K562 (cell line): ENCODE measurements at regions not wholly inside any gene's neighbourhood (a gene's known extent, or its start where the extent isn't known, plus 50 kb on each side); places are given as distances from the start of the nearest gene placed in this dataset.

ENCODE experiments used
- BHLHE40 ChIP-seq: IDR thresholded peaks from 2 replicates; pipeline ENCODE4 v1.6.1; 2011; ENCODE audit warnings: low read length, improper control_type of control experiment
- CC2D1A ChIP-seq: fragments of 450-650 bp; IDR thresholded peaks from 2 replicates; pipeline ENCODE4 v1.6.1; 2017; ENCODE audit warnings: mild to moderate bottlenecking
- JUN ChIP-seq, 2 experiments: sonication (generic) in 1 of 2; formaldehyde crosslinking in 1 of 2; IDR thresholded peaks; 2 replicates each; pipeline versions ENCODE4 v1.6.1 to v1.8.0; 2012 to 2022; ENCODE audit warnings: borderline replicate concordance in 2 of 2, mild to moderate bottlenecking in 2 of 2, improper control_type of control experiment in 1 of 2, low read depth in 1 of 2, low read length in 1 of 2, missing genetic modification reagents in 1 of 2
- KLF13 ChIP-seq: fragments of 450-650 bp; IDR thresholded peaks from 2 replicates; pipeline ENCODE4 v1.6.1; 2016; ENCODE audit warnings: missing genetic modification characterization, low read depth, mild to moderate bottlenecking, missing compliant biosample characterization, moderate library complexity, borderline replicate concordance
- MYBL2 ChIP-seq, 2 experiments: fragments of 450-650 bp in 1 of 2; sonication (generic) in 1 of 2; formaldehyde crosslinking in 1 of 2; IDR thresholded peaks; 2 replicates each; pipeline versions ENCODE4 v1.6.1 to v1.8.1; 2017 to 2022; ENCODE audit warnings: borderline replicate concordance in 1 of 2, inconsistent platforms in 1 of 2, low read depth in 1 of 2, mild to moderate bottlenecking in 1 of 2, missing genetic modification reagents in 1 of 2, moderate library complexity in 1 of 2
- PURB ChIP-seq: sonication (generic); formaldehyde crosslinking; IDR thresholded peaks from 2 replicates; pipeline ENCODE4 v1.9.0; 2021; ENCODE audit warnings: low read depth, mild to moderate bottlenecking, missing genetic modification reagents
- SIN3A ChIP-seq, 2 experiments: fragments of 150-350 bp in 1 of 2; IDR thresholded peaks; 2 replicates each; pipeline ENCODE4 v1.6.1; 2011 to 2016; ENCODE audit warnings: borderline replicate concordance in 2 of 2, low read depth in 2 of 2, low read length in 2 of 2, mild to moderate bottlenecking in 2 of 2, moderate library complexity in 2 of 2; ENCODE audit not compliant: control insufficient read depth in 1 of 2
- SOX6 ChIP-seq: fragments of 450-650 bp; IDR thresholded peaks from 2 replicates; pipeline ENCODE4 v1.6.1; 2014; ENCODE audit warnings: mild to moderate bottlenecking
- ZC3H8 ChIP-seq: fragments of 450-650 bp; IDR thresholded peaks from 2 replicates; pipeline ENCODE4 v1.6.1; 2017
- ZNF133 ChIP-seq: fragments of 250-450 bp; sonication (Bioruptor Pico); IDR thresholded peaks from 2 replicates; pipeline ENCODE4 v1.4.0; 2020; ENCODE audit warnings: mild to moderate bottlenecking
- ZNF253 ChIP-seq: fragments of 250-450 bp; sonication (Bioruptor Pico); conservative IDR thresholded peaks from 2 replicates; pipeline ENCODE4 v1.6.1; 2021; ENCODE audit warnings: mild to moderate bottlenecking
- TF ChIP-seq, protein P1 (sequence below): fragments of 200-400 bp; formaldehyde crosslinking; IDR thresholded peaks from 2 replicates; pipeline ENCODE4 v1.6.1; 2017; ENCODE audit warnings: mild to moderate bottlenecking, low read depth, low read length, moderate library complexity
- TF ChIP-seq, protein P2 (sequence below): sonication (generic); formaldehyde crosslinking; IDR thresholded peaks from 2 replicates; pipeline ENCODE4 v1.8.0; 2022; ENCODE audit warnings: mild to moderate bottlenecking, missing genetic modification reagents
- TF ChIP-seq, protein P3 (sequence below): fragments of 450-650 bp; IDR thresholded peaks from 2 replicates; pipeline ENCODE4 v1.6.1; 2016; ENCODE audit warnings: low read depth, mild to moderate bottlenecking, moderate library complexity
- TF ChIP-seq, protein P4 (sequence below): sonication (generic); formaldehyde crosslinking; IDR thresholded peaks from 2 replicates; pipeline ENCODE4 v1.8.1; 2023; ENCODE audit warnings: missing genetic modification reagents, mild to moderate bottlenecking, borderline replicate concordance
- TF ChIP-seq, protein P5 (sequence below): fragments of 450-650 bp; formaldehyde crosslinking; IDR thresholded peaks from 2 replicates; pipeline ENCODE4 v1.4.0; 2020; ENCODE audit warnings: mild to moderate bottlenecking, moderate library complexity

DNA sequence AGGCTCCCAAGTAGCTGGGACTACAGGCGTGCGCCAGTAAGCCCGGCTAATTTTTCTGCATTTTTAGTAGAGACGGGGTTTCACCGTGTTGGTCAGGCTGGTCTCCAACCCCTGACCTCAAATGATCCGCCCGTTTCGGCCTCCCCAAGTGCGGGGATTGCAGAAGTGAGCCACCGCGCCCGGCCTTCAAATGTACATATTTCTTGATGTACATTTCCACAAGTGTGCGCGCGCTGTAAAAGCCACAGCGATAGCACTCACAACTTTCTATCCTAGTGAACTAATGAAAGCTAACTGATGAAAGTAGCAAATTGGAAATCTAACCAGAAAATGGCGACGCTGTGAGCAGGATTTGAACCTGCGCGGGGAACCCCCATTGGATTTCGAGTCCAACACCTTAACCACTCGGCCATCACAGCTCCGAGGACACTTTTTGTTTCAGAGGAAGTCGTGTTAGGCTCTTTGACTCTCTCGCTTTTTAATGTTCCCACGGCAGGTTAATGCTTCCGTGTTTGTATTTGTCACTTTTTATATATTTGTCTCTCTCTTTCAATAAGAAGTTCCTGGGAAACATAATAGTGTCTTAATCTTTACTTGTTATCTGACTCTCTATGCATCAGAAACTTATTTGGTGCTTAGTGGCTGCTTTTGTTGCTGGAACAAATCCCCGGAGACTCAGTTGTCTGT lies 199.4 kb upstream of the ZNF184 start (continued):
- TF ChIP-seq, protein P1, sequence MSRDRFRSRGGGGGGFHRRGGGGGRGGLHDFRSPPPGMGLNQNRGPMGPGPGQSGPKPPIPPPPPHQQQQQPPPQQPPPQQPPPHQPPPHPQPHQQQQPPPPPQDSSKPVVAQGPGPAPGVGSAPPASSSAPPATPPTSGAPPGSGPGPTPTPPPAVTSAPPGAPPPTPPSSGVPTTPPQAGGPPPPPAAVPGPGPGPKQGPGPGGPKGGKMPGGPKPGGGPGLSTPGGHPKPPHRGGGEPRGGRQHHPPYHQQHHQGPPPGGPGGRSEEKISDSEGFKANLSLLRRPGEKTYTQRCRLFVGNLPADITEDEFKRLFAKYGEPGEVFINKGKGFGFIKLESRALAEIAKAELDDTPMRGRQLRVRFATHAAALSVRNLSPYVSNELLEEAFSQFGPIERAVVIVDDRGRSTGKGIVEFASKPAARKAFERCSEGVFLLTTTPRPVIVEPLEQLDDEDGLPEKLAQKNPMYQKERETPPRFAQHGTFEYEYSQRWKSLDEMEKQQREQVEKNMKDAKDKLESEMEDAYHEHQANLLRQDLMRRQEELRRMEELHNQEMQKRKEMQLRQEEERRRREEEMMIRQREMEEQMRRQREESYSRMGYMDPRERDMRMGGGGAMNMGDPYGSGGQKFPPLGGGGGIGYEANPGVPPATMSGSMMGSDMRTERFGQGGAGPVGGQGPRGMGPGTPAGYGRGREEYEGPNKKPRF = no peak
- TF ChIP-seq, protein P2, sequence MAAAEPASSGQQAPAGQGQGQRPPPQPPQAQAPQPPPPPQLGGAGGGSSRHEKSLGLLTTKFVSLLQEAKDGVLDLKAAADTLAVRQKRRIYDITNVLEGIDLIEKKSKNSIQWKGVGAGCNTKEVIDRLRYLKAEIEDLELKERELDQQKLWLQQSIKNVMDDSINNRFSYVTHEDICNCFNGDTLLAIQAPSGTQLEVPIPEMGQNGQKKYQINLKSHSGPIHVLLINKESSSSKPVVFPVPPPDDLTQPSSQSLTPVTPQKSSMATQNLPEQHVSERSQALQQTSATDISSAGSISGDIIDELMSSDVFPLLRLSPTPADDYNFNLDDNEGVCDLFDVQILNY (CRISPR knock-in tag) = no peak; the same call in 1 of the 2 replicates
- no peak; a peak in 2 of 4 replicates for TF ChIP-seq SIN3A (IDR thresholded peaks at IDR 0.05; ENCODE audit: borderline replicate concordance in 2 of 2, control insufficient read depth in 1 of 2, low read depth in 2 of 2, low read length in 2 of 2)
- TF ChIP-seq, protein P3, sequence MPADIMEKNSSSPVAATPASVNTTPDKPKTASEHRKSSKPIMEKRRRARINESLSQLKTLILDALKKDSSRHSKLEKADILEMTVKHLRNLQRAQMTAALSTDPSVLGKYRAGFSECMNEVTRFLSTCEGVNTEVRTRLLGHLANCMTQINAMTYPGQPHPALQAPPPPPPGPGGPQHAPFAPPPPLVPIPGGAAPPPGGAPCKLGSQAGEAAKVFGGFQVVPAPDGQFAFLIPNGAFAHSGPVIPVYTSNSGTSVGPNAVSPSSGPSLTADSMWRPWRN = peak; percentile 38; the same call in 1 of the 2 replicates
- peak; percentile 26; the same call in 1 of the 2 replicates for TF ChIP-seq BHLHE40
- TF ChIP-seq, protein P4, sequence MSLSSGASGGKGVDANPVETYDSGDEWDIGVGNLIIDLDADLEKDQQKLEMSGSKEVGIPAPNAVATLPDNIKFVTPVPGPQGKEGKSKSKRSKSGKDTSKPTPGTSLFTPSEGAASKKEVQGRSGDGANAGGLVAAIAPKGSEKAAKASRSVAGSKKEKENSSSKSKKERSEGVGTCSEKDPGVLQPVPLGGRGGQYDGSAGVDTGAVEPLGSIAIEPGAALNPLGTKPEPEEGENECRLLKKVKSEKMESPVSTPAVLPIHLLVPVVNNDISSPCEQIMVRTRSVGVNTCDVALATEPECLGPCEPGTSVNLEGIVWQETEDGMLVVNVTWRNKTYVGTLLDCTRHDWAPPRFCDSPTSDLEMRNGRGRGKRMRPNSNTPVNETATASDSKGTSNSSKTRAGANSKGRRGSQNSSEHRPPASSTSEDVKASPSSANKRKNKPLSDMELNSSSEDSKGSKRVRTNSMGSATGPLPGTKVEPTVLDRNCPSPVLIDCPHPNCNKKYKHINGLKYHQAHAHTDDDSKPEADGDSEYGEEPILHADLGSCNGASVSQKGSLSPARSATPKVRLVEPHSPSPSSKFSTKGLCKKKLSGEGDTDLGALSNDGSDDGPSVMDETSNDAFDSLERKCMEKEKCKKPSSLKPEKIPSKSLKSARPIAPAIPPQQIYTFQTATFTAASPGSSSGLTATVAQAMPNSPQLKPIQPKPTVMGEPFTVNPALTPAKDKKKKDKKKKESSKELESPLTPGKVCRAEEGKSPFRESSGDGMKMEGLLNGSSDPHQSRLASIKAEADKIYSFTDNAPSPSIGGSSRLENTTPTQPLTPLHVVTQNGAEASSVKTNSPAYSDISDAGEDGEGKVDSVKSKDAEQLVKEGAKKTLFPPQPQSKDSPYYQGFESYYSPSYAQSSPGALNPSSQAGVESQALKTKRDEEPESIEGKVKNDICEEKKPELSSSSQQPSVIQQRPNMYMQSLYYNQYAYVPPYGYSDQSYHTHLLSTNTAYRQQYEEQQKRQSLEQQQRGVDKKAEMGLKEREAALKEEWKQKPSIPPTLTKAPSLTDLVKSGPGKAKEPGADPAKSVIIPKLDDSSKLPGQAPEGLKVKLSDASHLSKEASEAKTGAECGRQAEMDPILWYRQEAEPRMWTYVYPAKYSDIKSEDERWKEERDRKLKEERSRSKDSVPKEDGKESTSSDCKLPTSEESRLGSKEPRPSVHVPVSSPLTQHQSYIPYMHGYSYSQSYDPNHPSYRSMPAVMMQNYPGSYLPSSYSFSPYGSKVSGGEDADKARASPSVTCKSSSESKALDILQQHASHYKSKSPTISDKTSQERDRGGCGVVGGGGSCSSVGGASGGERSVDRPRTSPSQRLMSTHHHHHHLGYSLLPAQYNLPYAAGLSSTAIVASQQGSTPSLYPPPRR (CRISPR knock-in tag) = no peak
- no peak for TF ChIP-seq KLF13 (tag)
- TF ChIP-seq, protein P5, sequence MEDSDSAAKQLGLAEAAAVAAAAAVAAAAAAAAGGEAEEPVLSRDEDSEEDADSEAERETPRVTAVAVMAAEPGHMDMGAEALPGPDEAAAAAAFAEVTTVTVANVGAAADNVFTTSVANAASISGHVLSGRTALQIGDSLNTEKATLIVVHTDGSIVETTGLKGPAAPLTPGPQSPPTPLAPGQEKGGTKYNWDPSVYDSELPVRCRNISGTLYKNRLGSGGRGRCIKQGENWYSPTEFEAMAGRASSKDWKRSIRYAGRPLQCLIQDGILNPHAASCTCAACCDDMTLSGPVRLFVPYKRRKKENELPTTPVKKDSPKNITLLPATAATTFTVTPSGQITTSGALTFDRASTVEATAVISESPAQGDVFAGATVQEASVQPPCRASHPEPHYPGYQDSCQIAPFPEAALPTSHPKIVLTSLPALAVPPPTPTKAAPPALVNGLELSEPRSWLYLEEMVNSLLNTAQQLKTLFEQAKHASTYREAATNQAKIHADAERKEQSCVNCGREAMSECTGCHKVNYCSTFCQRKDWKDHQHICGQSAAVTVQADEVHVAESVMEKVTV (CRISPR knock-in tag) = no peak
- TF ChIP-seq PURB (CRISPR knock-in tag) = no peak
- TF ChIP-seq SOX6 = peak; percentile 79
- TF ChIP-seq ZC3H8 = 0 out of 2 replicates have a peak, but pooled peaks have one; percentile 4
- TF ChIP-seq CC2D1A = peak; percentile 76
- TF ChIP-seq MYBL2 (IDR thresholded peaks at IDR 0.05; ENCODE audit: low read depth) = peak; percentile 84
- TF ChIP-seq MYBL2 (CRISPR knock-in tag; IDR thresholded peaks at IDR 0.05; ENCODE audit: borderline replicate concordance) = no peak
- no peak for TF ChIP-seq ZNF253 (CRISPR knock-in tag)
- TF ChIP-seq ZNF133 = no peak
- TF ChIP-seq JUN (IDR thresholded peaks at IDR 0.05; ENCODE audit: borderline replicate concordance, low read depth, low read length) = peak; percentile 19; the same call in 1 of the 2 replicates
- TF ChIP-seq JUN (CRISPR knock-in tag; IDR thresholded peaks at IDR 0.05; ENCODE audit: borderline replicate concordance) = no peak
